ENCODE measurements at regions not wholly inside any gene's neighbourhood (a gene's known extent, or its start where the extent isn't known, plus 50 kb on each side); places are given as distances from the start of the nearest gene placed in this dataset.
"Not testable (repeated sequence)": the region's sequence is repeated elsewhere in the genome, so short reads cannot be mapped to it uniquely, and the experiment has no call there.

DNA sequence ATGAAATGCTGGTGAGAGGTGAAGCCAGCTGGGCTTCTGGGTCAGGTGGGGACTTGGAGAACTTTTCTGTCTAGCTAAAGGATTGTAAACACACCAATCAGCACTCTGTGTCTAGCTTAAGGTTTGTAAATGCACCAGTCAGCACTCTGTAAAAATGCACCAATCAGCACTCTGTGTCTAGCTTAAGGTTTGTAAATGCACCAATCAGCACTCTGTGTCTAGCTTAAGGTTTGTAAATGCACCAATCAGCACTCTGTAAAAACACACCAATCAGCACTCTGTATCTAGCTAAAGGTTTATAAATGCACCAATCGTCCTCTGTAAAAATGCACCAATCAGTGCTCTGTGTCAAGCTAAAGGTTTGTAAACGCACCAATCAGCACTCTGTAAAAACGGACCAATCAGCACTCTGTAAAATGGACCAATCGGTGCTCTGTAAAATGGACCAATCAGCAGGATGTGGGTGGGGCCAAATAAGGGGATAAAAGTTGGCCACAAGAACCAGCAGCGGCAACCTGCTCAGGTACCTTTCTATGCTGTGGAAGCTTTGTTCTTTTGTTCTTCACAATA is 127.4 kb downstream of the COPRS start:
- TF ChIP-seq, protein P1, sequence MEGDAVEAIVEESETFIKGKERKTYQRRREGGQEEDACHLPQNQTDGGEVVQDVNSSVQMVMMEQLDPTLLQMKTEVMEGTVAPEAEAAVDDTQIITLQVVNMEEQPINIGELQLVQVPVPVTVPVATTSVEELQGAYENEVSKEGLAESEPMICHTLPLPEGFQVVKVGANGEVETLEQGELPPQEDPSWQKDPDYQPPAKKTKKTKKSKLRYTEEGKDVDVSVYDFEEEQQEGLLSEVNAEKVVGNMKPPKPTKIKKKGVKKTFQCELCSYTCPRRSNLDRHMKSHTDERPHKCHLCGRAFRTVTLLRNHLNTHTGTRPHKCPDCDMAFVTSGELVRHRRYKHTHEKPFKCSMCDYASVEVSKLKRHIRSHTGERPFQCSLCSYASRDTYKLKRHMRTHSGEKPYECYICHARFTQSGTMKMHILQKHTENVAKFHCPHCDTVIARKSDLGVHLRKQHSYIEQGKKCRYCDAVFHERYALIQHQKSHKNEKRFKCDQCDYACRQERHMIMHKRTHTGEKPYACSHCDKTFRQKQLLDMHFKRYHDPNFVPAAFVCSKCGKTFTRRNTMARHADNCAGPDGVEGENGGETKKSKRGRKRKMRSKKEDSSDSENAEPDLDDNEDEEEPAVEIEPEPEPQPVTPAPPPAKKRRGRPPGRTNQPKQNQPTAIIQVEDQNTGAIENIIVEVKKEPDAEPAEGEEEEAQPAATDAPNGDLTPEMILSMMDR (IDR thresholded peaks at IDR 0.05; ENCODE audit: low read depth, low read length, missing input control), result not testable (repeated sequence)
- not testable (repeated sequence) for TF ChIP-seq RAD21 (IDR thresholded peaks at IDR 0.05); YY1 (IDR thresholded peaks at IDR 0.05); EGR1 (IDR thresholded peaks at IDR 0.05; ENCODE audit: low read depth in 2 of 2); JUND (IDR thresholded peaks at IDR 0.05); SP1 (IDR thresholded peaks at IDR 0.05); GABPA (IDR thresholded peaks at IDR 0.05 in 1 of 2, conservative IDR thresholded peaks at IDR 0.05 in 1 of 2); TAF1 (conservative IDR thresholded peaks at IDR 0.05); RXRA (IDR thresholded peaks at IDR 0.05)
- TF ChIP-seq, protein P2, sequence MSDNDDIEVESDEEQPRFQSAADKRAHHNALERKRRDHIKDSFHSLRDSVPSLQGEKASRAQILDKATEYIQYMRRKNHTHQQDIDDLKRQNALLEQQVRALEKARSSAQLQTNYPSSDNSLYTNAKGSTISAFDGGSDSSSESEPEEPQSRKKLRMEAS (IDR thresholded peaks at IDR 0.05), result not testable (repeated sequence)
- TF ChIP-seq, protein P3, sequence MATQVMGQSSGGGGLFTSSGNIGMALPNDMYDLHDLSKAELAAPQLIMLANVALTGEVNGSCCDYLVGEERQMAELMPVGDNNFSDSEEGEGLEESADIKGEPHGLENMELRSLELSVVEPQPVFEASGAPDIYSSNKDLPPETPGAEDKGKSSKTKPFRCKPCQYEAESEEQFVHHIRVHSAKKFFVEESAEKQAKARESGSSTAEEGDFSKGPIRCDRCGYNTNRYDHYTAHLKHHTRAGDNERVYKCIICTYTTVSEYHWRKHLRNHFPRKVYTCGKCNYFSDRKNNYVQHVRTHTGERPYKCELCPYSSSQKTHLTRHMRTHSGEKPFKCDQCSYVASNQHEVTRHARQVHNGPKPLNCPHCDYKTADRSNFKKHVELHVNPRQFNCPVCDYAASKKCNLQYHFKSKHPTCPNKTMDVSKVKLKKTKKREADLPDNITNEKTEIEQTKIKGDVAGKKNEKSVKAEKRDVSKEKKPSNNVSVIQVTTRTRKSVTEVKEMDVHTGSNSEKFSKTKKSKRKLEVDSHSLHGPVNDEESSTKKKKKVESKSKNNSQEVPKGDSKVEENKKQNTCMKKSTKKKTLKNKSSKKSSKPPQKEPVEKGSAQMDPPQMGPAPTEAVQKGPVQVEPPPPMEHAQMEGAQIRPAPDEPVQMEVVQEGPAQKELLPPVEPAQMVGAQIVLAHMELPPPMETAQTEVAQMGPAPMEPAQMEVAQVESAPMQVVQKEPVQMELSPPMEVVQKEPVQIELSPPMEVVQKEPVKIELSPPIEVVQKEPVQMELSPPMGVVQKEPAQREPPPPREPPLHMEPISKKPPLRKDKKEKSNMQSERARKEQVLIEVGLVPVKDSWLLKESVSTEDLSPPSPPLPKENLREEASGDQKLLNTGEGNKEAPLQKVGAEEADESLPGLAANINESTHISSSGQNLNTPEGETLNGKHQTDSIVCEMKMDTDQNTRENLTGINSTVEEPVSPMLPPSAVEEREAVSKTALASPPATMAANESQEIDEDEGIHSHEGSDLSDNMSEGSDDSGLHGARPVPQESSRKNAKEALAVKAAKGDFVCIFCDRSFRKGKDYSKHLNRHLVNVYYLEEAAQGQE (IDR thresholded peaks at IDR 0.05), result not testable (repeated sequence)
- TF ChIP-seq, protein P4, sequence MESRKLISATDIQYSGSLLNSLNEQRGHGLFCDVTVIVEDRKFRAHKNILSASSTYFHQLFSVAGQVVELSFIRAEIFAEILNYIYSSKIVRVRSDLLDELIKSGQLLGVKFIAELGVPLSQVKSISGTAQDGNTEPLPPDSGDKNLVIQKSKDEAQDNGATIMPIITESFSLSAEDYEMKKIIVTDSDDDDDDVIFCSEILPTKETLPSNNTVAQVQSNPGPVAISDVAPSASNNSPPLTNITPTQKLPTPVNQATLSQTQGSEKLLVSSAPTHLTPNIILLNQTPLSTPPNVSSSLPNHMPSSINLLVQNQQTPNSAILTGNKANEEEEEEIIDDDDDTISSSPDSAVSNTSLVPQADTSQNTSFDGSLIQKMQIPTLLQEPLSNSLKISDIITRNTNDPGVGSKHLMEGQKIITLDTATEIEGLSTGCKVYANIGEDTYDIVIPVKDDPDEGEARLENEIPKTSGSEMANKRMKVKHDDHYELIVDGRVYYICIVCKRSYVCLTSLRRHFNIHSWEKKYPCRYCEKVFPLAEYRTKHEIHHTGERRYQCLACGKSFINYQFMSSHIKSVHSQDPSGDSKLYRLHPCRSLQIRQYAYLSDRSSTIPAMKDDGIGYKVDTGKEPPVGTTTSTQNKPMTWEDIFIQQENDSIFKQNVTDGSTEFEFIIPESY (IDR thresholded peaks at IDR 0.05), result not testable (repeated sequence)

All from liver (tissue), 3 donors.